Endodermal cell (in vitro differentiated cells): ENCODE measurements at regions not wholly inside any gene's neighbourhood (a gene's known extent, or its start where the extent isn't known, plus 50 kb on each side); places are given as distances from the start of the nearest gene placed in this dataset.

Source experiments
- DNase-seq: peaks from one replicate; pipeline ENCODE4 v3.0.0-alpha.2; 2017
- H3K27ac ChIP-seq: 2 replicates; pipeline ENCODE4 v1.5.1; 2013; ENCODE audit warnings: mild to moderate bottlenecking, low read depth, low read length, moderate library complexity
- H3K27me3 ChIP-seq: 2 replicates; pipeline ENCODE4 v1.6.1; 2013; ENCODE audit warnings: mild to moderate bottlenecking, low read length, moderate library complexity; ENCODE audit not compliant: insufficient read depth, control insufficient read depth, poor library complexity, severe bottlenecking
- H3K36me3 ChIP-seq: 2 replicates; pipeline ENCODE4 v1.7.0; 2013; ENCODE audit warnings: mild to moderate bottlenecking, low read length, moderate library complexity; ENCODE audit not compliant: control insufficient read depth, insufficient read depth
- H3K4me1 ChIP-seq: one replicate; pipeline ENCODE4 v1.7.0; 2013; ENCODE audit warnings: low read length; ENCODE audit not compliant: control insufficient read depth, insufficient read depth
- H3K4me3 ChIP-seq: 2 replicates; pipeline ENCODE4 v1.5.1; 2013; ENCODE audit warnings: mild to moderate bottlenecking, low read length, moderate library complexity
- H3K9ac ChIP-seq: 2 replicates; pipeline ENCODE4 v1.6.1; 2013; ENCODE audit warnings: mild to moderate bottlenecking, low read length, moderate library complexity; ENCODE audit not compliant: poor library complexity, severe bottlenecking; ENCODE audit errors: extremely low read depth
- H3K9me3 ChIP-seq: 2 replicates; pipeline ENCODE4 v1.6.1; 2013; ENCODE audit warnings: mild to moderate bottlenecking, low read length, moderate library complexity; ENCODE audit not compliant: control insufficient read depth
- H3K27ac Mint-ChIP-seq: 2 replicates; pipeline ENCODE4 v1.8.0; 2020; ENCODE audit warnings: mixed read lengths
- H3K27me3 Mint-ChIP-seq: 2 replicates; pipeline ENCODE4 v1.8.0; 2021; ENCODE audit warnings: mild to moderate bottlenecking, mixed read lengths; ENCODE audit not compliant: insufficient read depth
- H3K36me3 Mint-ChIP-seq: 2 replicates; pipeline ENCODE4 v1.8.0; 2020; ENCODE audit warnings: low read depth, mixed read lengths
- H3K4me1 Mint-ChIP-seq: 2 replicates; pipeline ENCODE4 v1.8.0; 2020; ENCODE audit warnings: mixed read lengths
- H3K4me3 Mint-ChIP-seq: 2 replicates; pipeline ENCODE4 v1.8.0; 2020; ENCODE audit warnings: mild to moderate bottlenecking, moderate library complexity, mixed read lengths
- H3K9me3 Mint-ChIP-seq: 2 replicates; pipeline ENCODE4 v1.8.0; 2020; ENCODE audit warnings: mild to moderate bottlenecking, mixed read lengths
- CTCF ChIP-seq: fragments of 200-600 bp; sonication (generic); conservative IDR thresholded peaks from 2 replicates; pipeline ENCODE4 v1.5.0; 2021; ENCODE audit warnings: antibody characterized with exemption, mild to moderate bottlenecking
- WGBS, 2 experiments: methylation state at CpG; one replicate each; pipeline versions ENCODE4 v1.1.5 to v1.1.7; 2013; ENCODE audit warnings: missing lambda C conversion rate in 2 of 2, mixed read lengths in 1 of 2; ENCODE audit not compliant: insufficient coverage in 1 of 2, insufficient read length in 1 of 2; 5-methylcytosine and 5-hydroxymethylcytosine counted together

GRCh38 chr16:63241497-63242028 lies 1205.3 kb upstream of the CDH8 start:
- H3K4me3 Mint-ChIP-seq = no peak overlapping the region
- TF ChIP-seq CTCF = no peak

GRCh38 chr16:63239065-63239570 lies 1202.9 kb upstream of the CDH8 start:
- no peak for DNase-seq
- no peak overlapping the region for H3K4me3 ChIP-seq
- Mint-ChIP-seq H3K9me3 (no peaks in the 10 kb centered on the region), H3K36me3 (no peaks in the 10 kb centered on the region), H3K4me3 (no peak overlapping the region), H3K27me3 (no peaks in the 10 kb centered on the region), H3K27ac (no peak overlapping the region), H3K4me1 (peaks cover 2% of the 10 kb centered on the region)
- no peak overlapping the region for H3K27ac ChIP-seq
- H3K9ac ChIP-seq = no peak overlapping the region
- TF ChIP-seq CTCF = no peak
- H3K27me3 ChIP-seq = no peaks in the 10 kb centered on the region
- 95 to 100% methylated on average over 1 of the region's 1 CpG for WGBS, 2 experiments
- no peaks in the 10 kb centered on the region for H3K9me3 ChIP-seq
- H3K4me1 ChIP-seq = no peaks in the 10 kb centered on the region
- no peaks in the 10 kb centered on the region for H3K36me3 ChIP-seq

More at GRCh38 chr16:63241497-63242028, 1205.3 kb upstream of the CDH8 start:
- Mint-ChIP-seq H3K36me3 (no peaks in the 10 kb centered on the region), H3K27ac (no peak overlapping the region), H3K27me3 (no peaks in the 10 kb centered on the region), H3K9me3 (no peaks in the 10 kb centered on the region), H3K4me1 (peaks cover 2% of the 10 kb centered on the region)
- H3K27me3 ChIP-seq = no peaks in the 10 kb centered on the region
- no peak overlapping the region for H3K9ac ChIP-seq
- H3K9me3 ChIP-seq = no peaks in the 10 kb centered on the region
- WGBS, 2 experiments = 94 to 100% methylated on average over 1 to 5 of the region's 5 CpGs
- no peaks in the 10 kb centered on the region for H3K4me1 ChIP-seq
- no peaks in the 10 kb centered on the region for H3K36me3 ChIP-seq
- no peak overlapping the region for H3K27ac ChIP-seq
- DNase-seq = no peak
- no peak overlapping the region for H3K4me3 ChIP-seq

- Histone ChIP-seq H3K27me3 (no peaks in the 10 kb centered on the region), H3K4me1 (no peaks in the 10 kb centered on the region), H3K36me3 (no peaks in the 10 kb centered on the region), H3K27ac (no peak overlapping the region), H3K4me3 (no peak overlapping the region), H3K9ac (no peak overlapping the region), H3K9me3 (no peaks in the 10 kb centered on the region)
- H3K27me3 Mint-ChIP-seq = no peaks in the 10 kb centered on the region
- H3K4me3 Mint-ChIP-seq = no peak overlapping the region
- H3K36me3 Mint-ChIP-seq = no peaks in the 10 kb centered on the region
- no peak for DNase-seq
- no peak overlapping the region for H3K27ac Mint-ChIP-seq
- TF ChIP-seq CTCF = no peak
- 96% methylated on average over 3 of the region's 3 CpGs; no CpG with 5 or more reads in 1 of the 2 experiments for WGBS, 2 experiments
- H3K4me1 Mint-ChIP-seq = peaks cover 2% of the 10 kb centered on the region
- no peaks in the 10 kb centered on the region for H3K9me3 Mint-ChIP-seq
These were observed 1194.3 kb upstream of the CDH8 start for GRCh38 chr16:63230421-63231040.
